HEK293T (cell line): ENCODE measurements at regions not wholly inside any gene's neighbourhood (a gene's known extent, or its start where the extent isn't known, plus 50 kb on each side); places are given as distances from the start of the nearest gene placed in this dataset.

Experiments used
- FOXA1 ChIP-seq: fragments of 450-650 bp; IDR thresholded peaks from 2 replicates; pipeline ENCODE4 v1.6.1; 2016; ENCODE audit warnings: mild to moderate bottlenecking
- HDGF ChIP-seq: fragments of 450-650 bp; IDR thresholded peaks from 2 replicates; pipeline ENCODE4 v1.6.1; 2017; ENCODE audit warnings: antibody characterized with exemption, borderline replicate concordance
- NFRKB ChIP-seq: fragments of 450-650 bp; IDR thresholded peaks from 2 replicates; pipeline ENCODE4 v1.6.1; 2016; ENCODE audit warnings: mild to moderate bottlenecking, moderate library complexity
- SUZ12 ChIP-seq: fragments of 450-650 bp; IDR thresholded peaks from 2 replicates; pipeline ENCODE4 v1.6.1; 2016; ENCODE audit warnings: mild to moderate bottlenecking
- TARDBP ChIP-seq: fragments of 450-650 bp; IDR thresholded peaks from 2 replicates; pipeline ENCODE4 v1.6.1; 2016

DNA sequence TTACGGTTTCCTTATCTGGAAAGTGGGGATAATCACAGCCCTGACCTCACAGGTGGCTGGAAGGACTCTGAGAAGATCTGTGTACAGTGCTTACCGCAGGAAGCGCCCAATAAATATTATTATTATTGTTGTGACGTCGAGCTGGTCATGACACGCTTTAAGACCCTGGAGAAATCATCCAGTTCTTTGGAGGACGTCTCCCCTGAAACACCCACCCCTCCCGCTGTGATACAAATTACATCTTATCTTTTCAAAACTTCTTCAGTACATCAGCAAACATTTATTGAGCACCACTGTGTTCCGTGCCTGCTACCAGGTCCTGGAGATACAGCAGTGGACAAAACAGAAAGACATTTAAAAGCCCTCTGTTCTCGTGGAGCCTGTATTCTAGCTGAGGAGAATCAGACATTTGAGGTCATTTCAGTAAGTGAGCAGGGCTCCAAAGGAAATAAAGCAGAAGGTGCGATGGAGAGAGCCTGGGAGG lies 118.7 kb downstream of the CEBPB start:
- no peak for TF ChIP-seq HDGF
- TF ChIP-seq SUZ12: no peak
- no peak for TF ChIP-seq FOXA1
- no peak for TF ChIP-seq NFRKB
- TF ChIP-seq TARDBP: no peak
